ENCODE measurements at regions not wholly inside any gene's neighbourhood (a gene's known extent, or its start where the extent isn't known, plus 50 kb on each side); places are given as distances from the start of the nearest gene placed in this dataset.

DNA sequence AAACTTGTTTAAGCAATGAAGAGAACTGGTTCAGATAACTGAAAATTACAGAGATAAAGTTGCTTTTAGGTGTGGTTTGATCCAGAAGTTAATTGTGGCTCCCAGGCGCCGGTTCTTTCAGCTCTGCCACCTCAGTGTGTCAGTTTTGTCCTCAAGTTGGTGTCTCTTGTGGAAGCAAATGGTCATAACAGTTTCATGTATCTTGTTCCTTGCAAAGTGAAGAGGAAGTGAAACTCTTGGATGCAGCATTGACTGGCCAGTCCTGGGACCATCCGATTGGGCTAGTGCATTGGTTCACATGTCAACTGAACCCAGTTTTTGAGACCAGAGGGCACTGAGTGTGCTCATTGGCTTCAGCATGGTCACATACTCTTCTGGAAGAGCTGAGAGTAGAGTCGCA, 181.4 kb upstream of the GRM7 start:
- no peak for TF ChIP-seq CTCF (IDR thresholded peaks at IDR 0.05)
- no peak for TF ChIP-seq POLR2A (IDR thresholded peaks at IDR 0.05)
